NCI-H2171 (cell line): ENCODE measurements at regions not wholly inside any gene's neighbourhood (a gene's known extent, or its start where the extent isn't known, plus 50 kb on each side); places are given as distances from the start of the nearest gene placed in this dataset.
"Not testable (repeated sequence)": the region's sequence is repeated elsewhere in the genome, so short reads cannot be mapped to it uniquely, and the experiment has no call there.

Experiments used
- DNase-seq: peaks from one replicate; lab custom pipeline; 2025; lab: John Stamatoyannopoulos, UW

DNA sequence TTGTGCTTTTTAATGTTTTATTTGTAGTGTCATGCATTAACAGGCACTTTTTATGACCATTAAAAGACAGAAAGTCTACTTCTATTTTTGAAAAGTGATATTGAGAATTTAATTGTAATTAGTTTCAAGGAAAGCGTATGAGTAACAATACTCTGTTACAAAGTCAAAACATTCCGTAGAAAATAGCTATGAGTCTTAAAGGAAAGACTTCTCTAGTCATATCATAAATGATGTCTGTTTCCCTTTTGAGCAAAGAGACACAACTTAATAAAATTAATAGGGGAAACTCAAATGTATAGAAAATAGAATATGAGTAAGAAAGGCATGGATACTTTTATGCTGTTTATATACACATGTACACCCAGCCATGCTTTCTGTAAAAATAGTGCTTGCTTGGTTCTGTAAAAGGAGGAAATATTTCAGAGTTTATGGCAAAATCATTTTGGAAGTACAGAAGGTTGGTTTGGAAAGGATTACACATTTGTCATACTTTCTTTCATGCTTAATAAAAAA, 107.8 kb upstream of the AHI1 start:
- DNase-seq, result no peak

DNA sequence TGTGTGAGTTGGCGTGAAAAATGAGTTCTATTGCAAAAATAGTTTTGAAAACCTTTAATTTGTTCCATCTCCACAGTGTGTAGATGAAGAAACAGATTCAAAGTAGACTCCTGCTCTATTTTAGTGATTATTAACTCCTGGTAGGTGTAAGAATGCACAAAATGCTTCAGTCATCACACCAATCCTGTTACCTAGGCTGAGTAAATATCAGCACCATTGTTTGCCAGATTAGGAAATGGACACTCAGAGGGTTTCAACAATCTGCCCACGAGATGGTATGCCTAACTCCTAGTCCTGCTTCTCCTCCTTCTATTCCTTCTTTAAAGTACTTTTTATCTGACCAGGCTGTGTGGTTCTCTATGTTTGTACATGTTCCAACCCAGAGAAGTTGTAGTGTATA, 108.9 kb upstream of the AHI1 start:
- no peak for DNase-seq

DNA sequence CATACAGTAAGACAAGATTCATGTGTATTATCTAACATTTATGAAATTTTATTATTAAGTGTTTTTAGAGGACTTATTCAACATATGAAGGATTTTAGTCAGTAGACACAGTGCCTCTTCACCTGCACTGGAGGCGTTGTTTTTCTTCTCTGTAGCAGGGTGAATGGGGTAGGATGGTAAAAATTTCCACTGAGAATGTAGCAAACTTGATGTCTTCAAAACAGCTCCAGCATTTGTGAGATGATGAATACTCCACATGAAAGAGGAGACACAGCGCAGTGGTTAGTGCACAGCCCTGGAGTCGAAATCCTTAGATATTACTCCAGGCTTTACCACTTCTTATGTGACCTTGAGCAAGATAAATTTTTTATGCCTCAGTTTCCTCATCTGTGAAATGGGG, 110.5 kb upstream of the AHI1 start:
- no peak for DNase-seq

- not testable (repeated sequence) for DNase-seq
Observed at GRCh38 chr6:135610192-135610591, 112.7 kb upstream of the AHI1 start.

- DNase-seq, result no peak
Observed at GRCh38 chr6:135616655-135617054, 119.1 kb upstream of the AHI1 start.

- no peak for DNase-seq
Observed at GRCh38 chr6:135617222-135617621, 119.7 kb upstream of the AHI1 start.

DNA sequence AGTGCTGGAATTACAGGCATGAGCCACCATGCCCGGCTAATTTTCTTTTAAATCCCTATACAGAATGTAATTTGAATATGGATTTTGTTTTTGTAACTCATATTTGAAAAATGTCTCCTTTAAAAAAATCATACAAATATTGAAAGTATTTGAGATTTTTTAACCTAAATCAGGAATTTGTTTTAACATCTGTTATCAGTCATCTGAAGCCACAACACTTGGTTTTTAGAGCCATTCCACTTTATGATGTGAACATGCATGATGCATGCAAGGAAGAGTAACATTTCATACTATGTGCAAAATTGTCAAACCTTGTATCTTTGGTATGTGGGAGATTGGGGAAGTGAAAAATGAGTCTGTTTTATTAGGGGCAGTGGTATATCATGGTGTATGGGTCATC, 124.5 kb upstream of the AHI1 start:
- DNase-seq, result no peak

GRCh38 chr6:135623979-135624378, 126.4 kb upstream of the AHI1 start:
- DNase-seq, result no peak

DNA sequence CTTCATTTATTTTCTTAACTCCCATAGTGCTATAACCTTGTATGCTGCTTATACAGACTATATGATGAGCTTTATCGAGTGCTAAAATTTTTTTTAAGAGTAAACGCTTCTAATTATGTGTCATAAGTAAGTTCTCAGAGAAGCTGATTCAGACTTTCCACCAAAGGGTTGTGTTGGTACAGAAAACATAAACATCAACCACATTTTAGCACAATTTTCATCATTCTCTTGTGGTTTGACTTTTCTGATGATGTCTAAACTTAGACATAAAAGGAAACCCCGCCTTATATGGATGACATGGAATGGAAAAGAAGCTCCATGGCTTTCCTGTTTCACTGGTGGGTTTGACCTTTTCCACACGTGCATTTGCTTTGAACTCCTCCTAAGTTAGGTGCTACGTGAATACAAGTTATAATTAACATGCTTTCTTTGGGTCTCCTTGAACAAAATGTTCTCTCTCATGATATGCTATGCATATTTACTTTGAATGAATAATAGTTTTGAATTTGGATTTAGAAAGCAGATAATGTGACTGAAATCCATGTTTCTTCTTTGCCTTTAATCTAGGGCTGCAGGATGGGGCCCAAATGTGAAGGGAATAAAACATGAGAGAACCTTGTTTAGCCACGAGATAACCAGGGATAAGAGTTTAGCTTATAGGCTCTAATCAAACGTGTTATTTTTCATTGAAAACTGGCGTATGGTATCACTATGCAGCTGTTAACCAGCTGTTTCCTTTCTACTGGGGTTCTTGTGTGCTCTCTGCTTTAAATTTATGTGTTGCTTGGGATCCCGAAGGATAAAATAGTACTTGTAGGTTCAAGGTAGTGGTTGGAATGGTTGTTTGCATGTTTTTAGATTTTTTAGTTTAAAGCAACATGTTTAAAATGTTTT, 127.1 kb upstream of the AHI1 start:
- no peak for DNase-seq

DNA sequence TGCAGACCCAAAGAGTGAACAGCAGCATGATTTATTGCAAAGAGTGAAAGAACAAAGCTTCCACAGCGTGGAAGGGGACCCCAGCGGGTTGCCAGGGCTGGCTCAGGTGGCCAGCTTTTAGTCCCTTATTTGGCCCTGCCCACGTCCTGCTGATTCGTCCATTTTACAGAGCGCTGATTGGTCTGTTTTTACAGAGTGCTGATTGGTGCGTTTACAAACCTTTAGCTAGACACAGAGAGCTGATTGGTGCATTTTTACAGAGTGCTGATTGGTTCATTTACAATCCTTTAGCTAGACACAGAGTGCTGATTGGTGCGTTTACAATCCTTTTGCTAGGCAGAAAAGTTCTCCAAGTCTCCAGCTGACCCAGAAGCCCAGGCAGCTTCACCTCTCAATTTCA, 128.5 kb upstream of the AHI1 start:
- not testable (repeated sequence) for DNase-seq

DNA sequence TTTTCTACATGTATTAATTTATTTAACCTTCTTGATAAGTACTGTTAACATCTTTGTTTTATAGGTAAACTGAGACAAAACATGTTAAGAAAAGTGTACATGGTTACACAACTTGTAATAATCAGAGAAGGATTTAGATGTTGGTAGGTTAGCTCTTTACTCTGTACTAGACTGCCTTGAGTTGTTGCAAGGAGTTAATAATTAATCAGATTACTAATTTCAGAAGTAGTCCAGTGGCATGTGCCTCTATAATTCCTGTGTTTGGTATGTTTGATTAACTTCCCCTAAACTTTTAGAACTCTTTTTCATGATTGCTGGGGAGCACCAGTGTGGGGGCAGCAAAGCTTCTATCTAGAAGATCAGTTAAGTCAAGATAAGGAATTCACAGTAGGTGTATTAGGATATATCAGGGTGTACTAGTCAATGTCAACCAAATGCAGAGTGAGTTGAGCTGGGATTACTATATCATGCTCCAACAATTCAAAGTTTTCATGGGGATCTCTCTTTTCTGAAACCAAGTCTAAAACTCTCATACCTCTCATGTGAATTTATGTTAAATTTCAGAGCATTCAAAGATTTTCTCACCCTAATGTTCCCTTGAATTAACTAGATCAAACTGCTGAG, 129.7 kb upstream of the AHI1 start:
- no peak for DNase-seq

DNA sequence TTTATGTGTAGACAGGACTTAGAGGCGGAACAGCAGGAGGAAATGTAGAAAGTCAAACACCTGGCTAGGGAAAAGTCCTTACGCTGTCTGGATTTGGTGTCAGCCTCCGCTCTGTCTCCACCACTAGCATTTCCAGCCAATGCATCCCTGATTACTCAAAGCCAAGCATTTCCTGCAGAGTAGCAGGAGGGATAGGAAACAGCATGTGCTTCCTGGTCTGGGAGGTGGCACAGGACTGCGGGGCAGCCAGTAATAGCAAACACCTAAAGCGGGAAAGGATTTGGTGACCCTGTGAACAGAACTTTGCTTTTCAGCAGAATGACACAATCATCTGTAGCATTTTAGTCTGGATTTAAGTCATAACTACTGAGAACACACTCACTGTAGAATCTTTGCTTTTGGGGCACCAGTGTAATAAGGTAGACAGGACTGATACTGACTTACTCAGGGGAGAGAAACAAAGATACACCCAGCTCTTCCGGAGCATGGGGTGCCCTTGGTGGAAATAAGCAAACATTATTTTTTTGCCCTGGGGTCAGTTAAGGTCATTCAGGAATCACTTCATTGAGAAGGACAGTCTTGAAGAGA, 133.3 kb upstream of the AHI1 start:
- no peak for DNase-seq

DNA sequence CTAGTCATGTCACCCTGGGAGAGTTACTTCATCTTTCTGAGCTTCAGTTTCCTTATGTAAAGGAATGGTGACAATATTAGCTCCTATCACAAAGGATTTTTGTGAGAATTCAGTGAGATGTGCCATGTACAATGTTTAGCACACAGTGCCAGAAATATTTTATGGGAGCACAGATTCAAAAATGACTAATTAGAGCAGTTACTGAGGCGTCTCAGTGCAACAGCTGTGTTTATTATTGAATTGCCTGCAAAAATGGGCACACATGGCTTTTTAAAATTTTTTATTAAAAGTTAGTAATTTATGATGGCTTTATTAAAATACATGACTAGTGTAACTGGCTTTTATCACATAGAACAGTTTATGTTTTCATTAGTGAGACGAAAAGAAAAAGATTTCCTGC, 134.3 kb upstream of the AHI1 start:
- DNase-seq, result no peak

- no peak for DNase-seq
Observed at GRCh38 chr6:135633573-135633972, 136.0 kb upstream of the AHI1 start.

DNA sequence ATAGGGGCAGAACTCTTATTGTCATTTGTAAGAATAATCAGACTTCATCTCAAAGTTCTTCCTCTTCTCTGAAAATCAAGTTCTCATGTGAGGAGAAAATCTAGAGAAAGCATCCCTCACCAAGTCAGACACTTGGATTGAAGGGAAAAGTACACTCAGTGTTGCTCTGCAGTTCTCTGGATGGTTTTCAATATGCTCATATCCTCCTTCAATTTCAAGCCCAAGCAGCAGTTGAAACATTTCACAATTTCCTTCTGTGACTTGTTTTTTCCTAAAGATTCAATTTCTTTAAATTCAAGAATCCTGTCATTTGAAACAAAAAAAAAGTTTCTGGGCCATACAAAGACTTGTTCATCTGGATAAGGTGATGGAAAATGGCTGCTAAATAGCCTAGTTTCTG, 140.2 kb upstream of the AHI1 start:
- DNase-seq, result no peak

DNA sequence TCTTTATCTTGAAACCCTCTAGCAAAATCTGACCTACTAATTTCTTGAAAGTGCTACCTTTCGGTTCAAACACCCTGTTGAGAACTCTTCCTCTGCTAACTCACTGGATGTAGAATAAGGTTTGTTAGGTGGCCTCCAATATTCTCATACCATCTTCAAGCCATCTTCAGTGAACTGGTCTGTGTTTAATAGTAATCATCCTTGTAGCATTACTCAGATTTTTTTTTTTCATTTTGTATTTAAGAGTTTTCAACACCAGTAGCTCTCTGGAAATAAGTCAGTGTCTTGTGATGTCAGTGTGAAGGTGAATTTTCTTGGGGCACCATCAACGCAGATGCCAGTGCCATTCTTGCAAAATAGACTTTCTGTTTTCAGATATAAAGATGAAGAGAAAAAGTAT, 140.6 kb upstream of the AHI1 start:
- DNase-seq, result no peak

DNA sequence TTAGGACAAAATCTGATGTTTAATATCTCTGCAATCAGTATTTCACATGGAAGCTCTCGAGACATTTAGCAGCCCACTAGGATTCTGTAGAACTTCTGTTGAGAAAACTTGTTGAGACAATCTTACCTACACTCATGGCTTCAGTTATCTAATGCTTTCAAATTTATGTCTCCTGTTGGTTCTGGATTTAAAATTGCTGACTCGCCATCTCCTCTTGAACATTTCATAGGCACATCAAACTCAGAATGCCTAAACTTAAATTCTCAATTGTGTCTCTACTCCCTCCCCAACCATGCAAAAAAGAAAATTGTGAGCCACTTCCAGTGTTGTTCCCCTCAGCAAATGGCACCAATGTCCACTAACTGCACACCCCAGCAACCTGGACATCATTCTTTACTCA, 142.5 kb upstream of the AHI1 start:
- DNase-seq, result no peak

GRCh38 chr6:135640449-135641111, 143.0 kb upstream of the AHI1 start:
- no peak for DNase-seq

- DNase-seq, result no peak
Observed at GRCh38 chr6:135642912-135643311, 145.4 kb upstream of the AHI1 start.

GRCh38 chr6:135644394-135644793, 146.9 kb upstream of the AHI1 start:
- DNase-seq, result no peak

GRCh38 chr6:135647521-135647920, 150.0 kb upstream of the AHI1 start:
- DNase-seq, result no peak

GRCh38 chr6:135651964-135652755, 154.6 kb upstream of the AHI1 start:
- no peak for DNase-seq
